ENCODE measurements at regions not wholly inside any gene's neighbourhood (a gene's known extent, or its start where the extent isn't known, plus 50 kb on each side); places are given as distances from the start of the nearest gene placed in this dataset.
A peak's percentile ranks its signal among the peaks of the same experiment; 100 is the strongest.

- no peak for DNase-seq (ENCODE audit: low read depth)
These were observed 211.3 kb downstream of the CYP26B1 start for GRCh38 chr2:71936076-71937030.

GRCh38 chr2:71935262-71935848 lies 212.3 kb downstream of the CYP26B1 start:
- peak; percentile 23 for DNase-seq (ENCODE audit: low read depth)

DNA sequence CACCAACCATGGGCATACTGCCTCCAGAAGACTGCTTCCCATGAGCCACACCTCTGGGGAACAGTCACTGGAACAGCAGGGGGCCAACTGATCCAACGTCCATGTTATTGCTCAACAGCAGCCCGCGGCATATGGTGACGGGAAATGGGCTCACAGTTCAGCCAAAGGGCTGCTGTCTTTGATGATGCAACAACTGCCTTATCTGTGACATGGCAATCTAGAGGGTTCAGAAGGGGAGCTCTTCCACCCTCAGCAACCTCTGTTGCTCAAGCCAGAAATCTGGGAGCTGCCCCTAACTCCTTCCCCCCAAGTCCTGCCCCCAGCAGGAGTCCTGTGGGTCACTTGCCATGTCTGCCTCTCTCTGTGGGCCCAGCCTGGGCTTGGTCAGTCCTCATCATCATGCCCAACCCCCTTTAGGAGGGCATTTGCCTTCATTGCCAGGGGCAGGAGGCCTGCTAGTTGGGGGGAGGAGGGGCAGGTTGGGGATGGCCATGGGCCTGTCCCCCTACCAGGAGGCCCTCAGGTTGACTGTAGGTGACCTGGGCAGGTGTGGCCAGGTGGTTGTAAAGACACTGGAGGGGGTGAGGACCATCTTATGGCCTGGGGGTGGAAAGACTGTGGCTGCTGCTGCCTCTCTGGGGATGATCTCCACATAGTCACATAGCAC lies 212.9 kb downstream of the CYP26B1 start:
- DNase-seq (ENCODE audit: low read depth), result peak; percentile 72

- no peak for DNase-seq (ENCODE audit: low read depth)
These were observed 213.4 kb downstream of the CYP26B1 start for GRCh38 chr2:71934320-71934593.

DNA sequence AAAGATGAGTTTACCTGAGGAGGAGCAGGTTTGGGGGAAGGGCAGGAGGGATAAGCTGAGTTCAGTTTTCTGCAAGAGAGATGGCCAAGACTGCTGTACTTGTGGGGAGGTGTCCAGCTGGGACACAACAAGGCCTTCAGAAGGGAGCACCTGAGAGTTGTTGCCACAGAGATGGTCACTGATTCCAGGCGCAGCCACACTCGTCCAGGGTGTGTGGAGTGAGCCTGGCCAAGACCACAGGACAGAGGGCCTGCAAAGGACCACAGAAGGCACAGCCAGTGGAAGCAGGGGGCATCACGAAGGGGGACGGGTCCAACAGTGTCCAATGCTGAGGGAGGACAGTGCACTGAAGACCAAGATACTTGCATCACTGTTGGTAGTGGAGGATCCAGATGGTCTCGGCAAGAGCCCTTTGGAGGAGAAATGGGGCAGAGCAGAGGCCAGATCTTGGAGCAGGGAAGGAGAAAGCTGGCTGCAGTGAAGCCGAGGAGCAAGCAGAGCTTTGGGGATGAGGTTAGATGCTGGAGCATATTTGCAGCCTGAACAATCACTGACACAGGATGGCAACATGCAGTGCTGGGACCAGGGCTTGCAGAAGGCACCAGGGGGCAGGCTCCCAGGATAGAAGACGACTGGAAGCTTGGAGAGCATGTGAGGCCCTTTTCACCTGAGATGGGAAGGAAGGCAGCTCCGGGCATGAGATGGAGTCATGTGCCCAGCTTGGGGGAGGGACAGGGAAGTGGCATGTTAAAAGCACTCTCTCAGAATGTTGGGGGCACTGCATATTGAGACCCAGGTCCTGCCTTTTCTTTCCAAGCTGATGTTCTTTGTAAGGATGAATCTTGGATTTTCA lies 214.0 kb downstream of the CYP26B1 start:
- DNase-seq (ENCODE audit: low read depth), result peak; percentile 39

DNA sequence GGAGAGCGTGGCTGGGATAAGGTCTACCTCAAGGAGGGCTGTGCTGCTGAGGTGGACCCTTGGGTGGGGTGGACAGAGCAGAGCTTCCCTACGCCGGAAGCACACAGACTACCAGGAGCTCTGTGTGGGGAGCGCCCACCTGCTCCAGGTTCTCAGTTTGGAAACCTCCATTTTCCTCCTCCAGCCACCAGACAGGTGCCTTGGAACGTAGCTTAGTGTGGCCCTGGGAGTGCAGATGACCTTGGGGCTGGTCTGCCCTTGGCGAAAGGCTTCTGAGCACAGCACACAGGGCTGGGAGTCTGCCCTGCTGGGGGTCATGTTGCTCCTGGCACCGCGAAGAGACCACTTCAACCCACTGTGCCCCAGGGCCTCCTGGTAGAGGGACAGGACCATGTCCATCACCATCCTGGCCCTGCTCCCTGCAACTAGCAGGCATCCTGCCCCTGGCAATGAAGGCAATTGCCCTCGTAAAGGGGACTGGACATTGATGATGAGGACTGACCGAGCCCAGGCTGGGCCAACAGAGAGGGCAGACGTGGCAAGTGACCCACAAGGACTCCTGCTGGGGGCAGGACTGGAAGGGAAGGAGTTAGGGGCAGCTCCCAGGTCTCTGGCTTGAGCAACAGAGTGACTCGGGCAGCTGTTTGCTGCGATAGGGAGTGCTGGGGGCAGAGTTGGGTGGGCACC lies 214.7 kb downstream of the CYP26B1 start:
- DNase-seq (ENCODE audit: low read depth), result no peak

- DNase-seq (ENCODE audit: low read depth), result no peak
These were observed 215.5 kb downstream of the CYP26B1 start for GRCh38 chr2:71932037-71932779.

DNA sequence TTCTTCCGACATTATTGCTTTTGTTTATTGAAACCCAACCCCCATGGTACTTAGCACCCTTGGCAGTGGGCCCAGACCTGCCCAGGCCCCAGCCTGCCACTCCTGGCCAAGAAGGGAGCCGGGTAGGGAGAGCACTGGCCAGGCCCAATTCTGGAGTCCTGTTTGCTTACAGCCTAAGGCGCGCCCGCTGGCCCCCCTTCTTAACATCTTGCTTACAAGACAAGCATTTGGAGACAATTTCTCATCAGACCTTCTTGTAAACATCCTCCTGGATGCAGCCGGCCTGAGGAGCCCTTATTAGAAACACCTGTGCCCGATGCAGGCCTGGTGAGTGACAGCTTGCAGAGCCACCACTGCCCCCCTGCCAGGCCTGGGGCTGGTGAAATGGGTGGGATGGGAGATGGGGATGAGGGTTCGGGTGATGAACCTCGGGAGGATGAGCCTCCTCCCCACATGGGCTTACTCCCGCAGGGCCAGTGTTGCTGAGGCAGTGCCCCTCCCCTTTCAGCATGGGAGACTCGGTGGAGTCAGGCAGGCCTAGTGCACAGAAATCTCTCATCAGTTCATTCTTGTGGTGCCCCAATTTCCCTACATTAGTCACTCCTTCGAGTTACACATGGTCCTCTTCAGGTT lies 217.5 kb downstream of the CYP26B1 start:
- DNase-seq (ENCODE audit: low read depth), result peak; percentile 52

DNA sequence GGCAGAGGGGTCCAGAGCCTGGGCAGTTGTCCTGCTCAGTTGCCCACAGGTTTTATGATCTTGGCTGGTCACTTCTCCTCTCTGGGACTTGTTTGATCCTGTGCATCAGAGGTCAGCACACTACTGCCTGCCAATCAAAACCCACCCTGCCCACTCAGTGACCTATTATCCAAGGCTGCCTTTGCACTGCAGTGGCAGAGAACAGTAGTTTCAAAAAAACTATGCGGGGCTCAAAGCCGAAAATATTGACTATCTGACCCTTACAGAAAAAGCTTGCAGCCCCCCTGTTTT lies 218.2 kb downstream of the CYP26B1 start:
- DNase-seq (ENCODE audit: low read depth), result no peak

DNA sequence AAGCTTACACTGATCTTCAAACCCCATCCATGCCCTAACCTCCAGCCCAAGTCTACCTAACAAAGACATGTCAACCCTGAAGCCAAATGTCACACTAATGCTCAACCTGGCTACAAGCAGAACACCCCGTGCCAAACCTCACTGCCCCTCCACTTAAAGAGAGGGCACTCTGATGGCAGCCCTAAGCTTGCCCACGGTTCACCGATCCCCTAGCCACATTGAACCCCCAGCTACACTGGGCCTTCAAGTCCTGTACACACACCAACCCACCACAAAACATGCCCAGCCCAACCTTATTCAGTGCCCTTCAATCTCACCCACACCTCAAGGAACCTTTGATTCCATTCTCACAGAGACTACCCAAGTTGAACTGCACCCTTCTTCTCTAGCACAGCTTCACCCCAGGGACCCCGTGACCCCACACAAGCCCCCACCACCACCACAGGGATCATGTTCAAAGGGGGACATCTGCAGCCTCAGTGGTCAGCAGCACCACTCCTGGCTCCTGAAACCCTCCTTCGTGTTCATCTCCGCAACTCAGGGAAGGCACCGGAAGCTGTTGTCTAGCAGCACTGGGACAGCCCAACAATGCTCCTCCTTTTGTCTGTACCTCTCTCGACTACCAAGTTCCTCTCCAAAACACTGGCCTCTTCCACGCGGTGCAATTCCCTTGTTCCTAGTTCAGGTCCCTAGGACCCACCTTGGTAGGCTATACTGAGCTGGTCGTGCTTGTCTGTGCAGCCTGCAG lies 218.8 kb downstream of the CYP26B1 start:
- DNase-seq (ENCODE audit: low read depth), result no peak

GRCh38 chr2:71927757-71928715 lies 219.6 kb downstream of the CYP26B1 start:
- DNase-seq (ENCODE audit: low read depth), result no peak

- DNase-seq (ENCODE audit: low read depth), result no peak
These were observed 220.5 kb downstream of the CYP26B1 start for GRCh38 chr2:71926876-71927756.

DNA sequence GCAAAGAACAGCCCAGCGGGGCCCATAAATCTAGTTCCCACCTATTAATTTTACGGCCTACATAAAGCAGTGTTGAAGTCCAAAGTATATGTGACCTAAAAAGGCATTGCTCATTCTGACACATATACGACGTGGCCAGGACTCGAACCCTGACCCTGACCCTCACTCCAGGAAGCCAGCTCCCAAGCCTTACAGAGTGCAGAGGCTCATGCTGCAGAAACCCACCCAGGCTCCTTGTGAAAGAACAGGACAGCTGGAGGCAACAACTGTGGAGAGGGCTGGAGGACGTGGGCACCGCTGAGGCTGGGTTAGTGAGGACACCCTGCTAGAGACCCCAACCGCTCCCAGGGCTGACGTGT lies 221.6 kb downstream of the CYP26B1 start:
- DNase-seq (ENCODE audit: low read depth), result no peak

GRCh38 chr2:71925268-71926088 lies 222.2 kb downstream of the CYP26B1 start:
- peak; percentile 32 for DNase-seq (ENCODE audit: low read depth)

DNA sequence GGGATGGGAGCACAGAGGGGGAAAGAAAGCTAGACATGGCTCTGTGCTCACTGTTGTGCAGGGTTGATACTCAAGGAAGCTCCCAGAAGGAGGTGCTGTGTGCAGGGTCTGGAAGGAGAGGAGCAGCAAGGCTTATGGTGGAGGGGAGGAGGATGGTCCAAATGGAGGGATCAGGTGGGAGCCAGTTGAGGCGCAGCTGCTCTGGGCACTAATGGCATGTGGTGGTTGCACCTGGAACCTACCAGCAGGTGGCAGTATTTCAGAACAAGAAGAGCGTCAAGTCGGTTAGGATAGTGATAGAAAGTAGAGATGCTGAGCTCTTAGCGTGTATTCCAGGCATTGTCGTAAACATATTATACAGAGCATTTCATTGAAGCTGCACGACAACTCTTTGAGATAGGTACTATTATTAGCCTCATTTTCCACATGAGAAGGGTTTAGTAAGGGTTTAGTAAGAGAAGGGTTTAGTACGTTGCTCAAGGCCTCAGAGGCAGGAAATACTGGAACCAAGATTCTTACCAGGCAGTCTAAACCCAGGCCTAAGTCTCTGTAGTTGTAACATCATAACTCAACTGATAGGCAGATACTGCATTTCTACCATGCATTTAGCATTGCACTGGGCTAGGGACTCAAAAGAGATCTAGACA lies 223.7 kb downstream of the CYP26B1 start:
- peak; percentile 66 for DNase-seq (ENCODE audit: low read depth)

GRCh38 chr2:71923143-71923525 lies 224.5 kb downstream of the CYP26B1 start:
- DNase-seq (ENCODE audit: low read depth), result no peak
